ENCODE measurements at regions not wholly inside any gene's neighbourhood (a gene's known extent, or its start where the extent isn't known, plus 50 kb on each side); places are given as distances from the start of the nearest gene placed in this dataset.
"Not testable (repeated sequence)": the region's sequence is repeated elsewhere in the genome, so short reads cannot be mapped to it uniquely, and the experiment has no call there.

GRCh38 chr6:66166713-66167112, 459.7 kb upstream of the EYS start:
- TF ChIP-seq, protein P1, sequence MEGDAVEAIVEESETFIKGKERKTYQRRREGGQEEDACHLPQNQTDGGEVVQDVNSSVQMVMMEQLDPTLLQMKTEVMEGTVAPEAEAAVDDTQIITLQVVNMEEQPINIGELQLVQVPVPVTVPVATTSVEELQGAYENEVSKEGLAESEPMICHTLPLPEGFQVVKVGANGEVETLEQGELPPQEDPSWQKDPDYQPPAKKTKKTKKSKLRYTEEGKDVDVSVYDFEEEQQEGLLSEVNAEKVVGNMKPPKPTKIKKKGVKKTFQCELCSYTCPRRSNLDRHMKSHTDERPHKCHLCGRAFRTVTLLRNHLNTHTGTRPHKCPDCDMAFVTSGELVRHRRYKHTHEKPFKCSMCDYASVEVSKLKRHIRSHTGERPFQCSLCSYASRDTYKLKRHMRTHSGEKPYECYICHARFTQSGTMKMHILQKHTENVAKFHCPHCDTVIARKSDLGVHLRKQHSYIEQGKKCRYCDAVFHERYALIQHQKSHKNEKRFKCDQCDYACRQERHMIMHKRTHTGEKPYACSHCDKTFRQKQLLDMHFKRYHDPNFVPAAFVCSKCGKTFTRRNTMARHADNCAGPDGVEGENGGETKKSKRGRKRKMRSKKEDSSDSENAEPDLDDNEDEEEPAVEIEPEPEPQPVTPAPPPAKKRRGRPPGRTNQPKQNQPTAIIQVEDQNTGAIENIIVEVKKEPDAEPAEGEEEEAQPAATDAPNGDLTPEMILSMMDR (IDR thresholded peaks at IDR 0.05): not testable (repeated sequence)
- TF ChIP-seq ZFX (IDR thresholded peaks at IDR 0.05; ENCODE audit: borderline replicate concordance): not testable (repeated sequence)
